Activated CD4-positive, alpha-beta memory T cell treated with anti-CD3 and anti-CD28 coated beads, Interleukin-2, amount 10 ng/mL, durations not matched to agents 7 days and 5 days (primary cell): ENCODE measurements at regions not wholly inside any gene's neighbourhood (a gene's known extent, or its start where the extent isn't known, plus 50 kb on each side); places are given as distances from the start of the nearest gene placed in this dataset.

Experiments
- CTCF ChIA-PET: fragments of 350-600 bp; sonication (Branson Sonifier 250); formaldehyde crosslinking; loops from one replicate; lab custom pipeline; 2021; ENCODE audit warnings: antibody characterized with exemption, inconsistent platforms; lab: Charles Lee
- POLR2A ChIA-PET: fragments of 350-600 bp; sonication (Branson Sonifier 250); formaldehyde crosslinking; loops from one replicate; lab custom pipeline; 2021; ENCODE audit warnings: antibody characterized with exemption; lab: Charles Lee
- DNase-seq: peaks from one replicate; pipeline ENCODE4 v3.0.0-alpha.2; 2020
- H3K27ac Mint-ChIP-seq: one replicate; pipeline ENCODE4 v1.8.0; 2021; ENCODE audit warnings: mild to moderate bottlenecking, mixed read lengths
- H3K27me3 Mint-ChIP-seq: one replicate; pipeline ENCODE4 v1.8.0; 2021; ENCODE audit warnings: mixed read lengths
- H3K36me3 Mint-ChIP-seq: one replicate; pipeline ENCODE4 v1.8.0; 2021; ENCODE audit warnings: low read depth, mixed read lengths
- H3K4me1 Mint-ChIP-seq: one replicate; pipeline ENCODE4 v1.8.0; 2021; ENCODE audit warnings: mixed read lengths
- H3K4me3 Mint-ChIP-seq: one replicate; pipeline ENCODE4 v1.8.0; 2021; ENCODE audit warnings: mild to moderate bottlenecking, mixed read lengths
- H3K9me3 Mint-ChIP-seq: one replicate; pipeline ENCODE4 v1.8.0; 2021; ENCODE audit warnings: mixed read lengths

DNA sequence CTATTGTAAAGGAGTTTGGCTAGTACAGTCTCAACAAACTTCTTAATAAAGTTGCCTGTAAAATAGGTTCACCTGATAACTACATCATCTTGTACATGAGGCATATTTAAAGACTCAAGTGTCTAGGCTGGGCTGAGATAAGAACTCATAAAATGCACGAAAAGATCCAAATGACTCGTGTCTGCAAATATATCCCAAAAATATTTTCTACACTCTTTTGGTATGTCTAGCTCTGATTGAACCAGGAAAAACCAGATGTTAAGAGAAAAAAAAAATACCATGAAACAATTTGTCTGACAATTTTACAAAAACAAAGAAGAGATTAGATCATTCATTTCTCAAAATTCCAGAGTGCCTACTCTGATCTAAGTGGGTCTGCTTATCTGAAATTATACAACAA is 166.9 kb upstream of the OSR1 start:
- no peak overlapping the region for H3K27ac Mint-ChIP-seq
- no peak overlapping the region for H3K4me3 Mint-ChIP-seq
- H3K4me1 Mint-ChIP-seq: no peaks in the 10 kb centered on the region
- no peak for DNase-seq
- ChIA-PET POLR2A (no interaction called here), CTCF (interaction anchor here (1.4 kb wide), 1 partner anchor 10 kb away, joined by 4 read pairs; no protein-coding TSS in a partner anchor)
- H3K27me3 Mint-ChIP-seq: peaks cover 3% of the 10 kb centered on the region
- no peaks in the 10 kb centered on the region for H3K9me3 Mint-ChIP-seq
- no peaks in the 10 kb centered on the region for H3K36me3 Mint-ChIP-seq

DNA sequence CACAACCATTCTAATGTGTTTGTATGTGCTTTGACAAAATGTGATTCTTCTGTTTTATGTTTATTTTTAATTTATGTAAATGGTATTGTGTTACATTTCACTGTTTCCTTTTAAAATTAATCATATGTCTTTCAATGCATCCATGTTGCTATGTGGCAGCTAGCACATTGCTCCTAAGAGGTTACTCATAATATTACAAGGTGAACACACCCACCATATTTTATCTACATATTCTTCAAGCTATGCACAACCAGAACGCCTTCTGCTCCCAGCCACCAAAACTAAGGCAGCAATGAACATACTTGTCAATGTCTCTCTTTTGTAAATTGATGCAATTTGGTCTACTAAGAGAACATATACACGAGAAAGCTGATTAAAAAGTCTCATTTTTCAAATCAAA is 160.6 kb upstream of the OSR1 start:
- POLR2A ChIA-PET: no interaction called here
- Mint-ChIP-seq H3K36me3 (no peaks in the 10 kb centered on the region), H3K27ac (no peak overlapping the region), H3K9me3 (no peaks in the 10 kb centered on the region), H3K27me3 (peaks cover 4% of the 10 kb centered on the region), H3K4me3 (no peak overlapping the region), H3K4me1 (no peaks in the 10 kb centered on the region)
- CTCF ChIA-PET: interaction anchor here (1.3 kb wide), 1 partner anchor 9 kb away, joined by 3 read pairs; no protein-coding TSS in a partner anchor
- DNase-seq: no peak

DNA sequence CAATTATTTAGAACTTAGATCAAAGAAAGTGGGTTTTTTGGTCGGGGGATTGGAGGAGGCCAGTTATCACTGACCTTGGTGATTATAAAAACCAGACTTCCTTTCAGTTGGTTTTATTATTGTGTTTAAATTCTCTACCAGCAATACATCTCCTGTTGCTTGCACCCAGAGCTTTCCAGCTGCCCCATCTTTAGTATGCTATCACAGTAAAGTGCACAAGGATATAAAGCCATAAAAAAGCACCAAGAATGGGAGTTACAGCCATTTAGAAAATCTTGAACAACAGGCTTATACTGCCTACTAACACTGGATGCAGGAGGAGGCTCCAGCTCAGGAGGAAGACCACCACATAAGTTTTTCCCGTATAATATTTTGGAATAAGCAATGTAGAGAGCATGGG is 148.7 kb upstream of the OSR1 start:
- H3K27me3 Mint-ChIP-seq: peaks cover 12% of the 10 kb centered on the region
- CTCF ChIA-PET: no interaction called here
- H3K4me1 Mint-ChIP-seq: no peaks in the 10 kb centered on the region

GRCh38 chr2:19505199-19506136 is 147.0 kb upstream of the OSR1 start:
- ChIA-PET CTCF (no interaction called here), POLR2A (no interaction called here)
- H3K27me3 Mint-ChIP-seq: peaks cover 12% of the 10 kb centered on the region
- no peaks in the 10 kb centered on the region for H3K36me3 Mint-ChIP-seq
- H3K4me3 Mint-ChIP-seq: no peak overlapping the region
- H3K4me1 Mint-ChIP-seq: no peaks in the 10 kb centered on the region
- no peaks in the 10 kb centered on the region for H3K9me3 Mint-ChIP-seq
- no peak overlapping the region for H3K27ac Mint-ChIP-seq
- DNase-seq: no peak

More for the DNA sequence above, 148.7 kb upstream of the OSR1 start:
- no peaks in the 10 kb centered on the region for H3K36me3 Mint-ChIP-seq
- no peaks in the 10 kb centered on the region for H3K9me3 Mint-ChIP-seq
- no peak for DNase-seq
- H3K4me3 Mint-ChIP-seq: no peak overlapping the region
- POLR2A ChIA-PET: no interaction called here
- no peak overlapping the region for H3K27ac Mint-ChIP-seq

- H3K27ac Mint-ChIP-seq: no peak overlapping the region
- no peaks in the 10 kb centered on the region for H3K36me3 Mint-ChIP-seq
- ChIA-PET CTCF (no interaction called here), POLR2A (no interaction called here)
- no peaks in the 10 kb centered on the region for H3K4me1 Mint-ChIP-seq
- no peaks in the 10 kb centered on the region for H3K9me3 Mint-ChIP-seq
- no peak for DNase-seq
- H3K27me3 Mint-ChIP-seq: peaks cover 12% of the 10 kb centered on the region
- no peak overlapping the region for H3K4me3 Mint-ChIP-seq
These were observed 146.2 kb upstream of the OSR1 start for GRCh38 chr2:19504400-19505198.

DNA sequence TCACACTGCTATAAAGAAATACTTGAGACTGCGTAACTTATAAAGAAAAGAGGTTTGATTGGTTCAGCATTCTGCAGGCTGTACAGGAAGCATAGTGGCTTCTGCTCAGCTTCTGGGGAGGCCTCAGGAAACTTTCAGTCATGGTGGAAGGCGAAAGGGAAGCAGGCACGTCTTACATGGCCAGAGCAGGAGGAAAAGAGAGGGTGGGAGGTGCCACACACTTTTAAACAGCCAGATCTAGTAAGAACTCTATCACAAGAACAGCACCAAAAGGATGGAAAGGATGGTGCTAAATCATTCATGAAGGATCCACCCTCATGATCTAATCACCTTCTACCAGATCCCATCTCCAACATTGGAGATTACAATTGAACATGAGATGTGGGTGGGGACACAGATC is 145.5 kb upstream of the OSR1 start:
- Mint-ChIP-seq H3K27ac (no peak overlapping the region), H3K27me3 (peaks cover 13% of the 10 kb centered on the region), H3K36me3 (no peaks in the 10 kb centered on the region), H3K4me3 (no peak overlapping the region), H3K9me3 (no peaks in the 10 kb centered on the region), H3K4me1 (no peaks in the 10 kb centered on the region)
- ChIA-PET POLR2A (no interaction called here), CTCF (no interaction called here)
- no peak for DNase-seq

GRCh38 chr2:19503406-19503805 is 145.0 kb upstream of the OSR1 start:
- Mint-ChIP-seq H3K4me1 (no peaks in the 10 kb centered on the region), H3K36me3 (no peaks in the 10 kb centered on the region), H3K4me3 (no peak overlapping the region), H3K27ac (no peak overlapping the region), H3K9me3 (no peaks in the 10 kb centered on the region), H3K27me3 (peaks cover 11% of the 10 kb centered on the region)
- CTCF ChIA-PET: no interaction called here
- DNase-seq: no peak
- POLR2A ChIA-PET: no interaction called here

DNA sequence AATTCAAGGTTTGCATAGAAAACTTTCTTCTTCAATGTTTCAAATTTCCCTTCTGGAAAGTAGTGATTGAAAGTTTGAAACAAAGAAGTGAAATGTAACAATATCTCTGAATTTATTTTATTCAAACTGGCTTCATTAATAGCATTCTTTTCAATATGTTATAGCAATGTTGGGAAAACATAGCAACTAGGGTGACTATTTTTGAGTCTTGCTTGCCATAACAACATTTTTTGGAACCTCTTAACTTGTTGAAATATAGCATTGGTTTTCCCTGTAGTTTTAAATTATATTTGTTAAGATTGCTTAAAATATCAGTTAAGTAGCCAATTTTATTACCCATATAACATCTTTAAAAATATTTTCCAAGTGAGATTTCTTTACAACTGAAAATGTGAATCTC is 141.7 kb upstream of the OSR1 start:
- POLR2A ChIA-PET: no interaction called here

GRCh38 chr2:19496646-19497045 is 138.2 kb upstream of the OSR1 start:
- no peaks in the 10 kb centered on the region for H3K9me3 Mint-ChIP-seq
- no peak overlapping the region for H3K4me3 Mint-ChIP-seq
- no peaks in the 10 kb centered on the region for H3K36me3 Mint-ChIP-seq
- H3K27ac Mint-ChIP-seq: no peak overlapping the region
- POLR2A ChIA-PET: no interaction called here
- CTCF ChIA-PET: no interaction called here
- peaks cover 4% of the 10 kb centered on the region for H3K27me3 Mint-ChIP-seq
- no peak for DNase-seq
- no peaks in the 10 kb centered on the region for H3K4me1 Mint-ChIP-seq

More for the DNA sequence above, 141.7 kb upstream of the OSR1 start:
- H3K4me3 Mint-ChIP-seq: no peak overlapping the region
- no peaks in the 10 kb centered on the region for H3K36me3 Mint-ChIP-seq
- no peaks in the 10 kb centered on the region for H3K9me3 Mint-ChIP-seq
- DNase-seq: no peak
- H3K27me3 Mint-ChIP-seq: peaks cover 5% of the 10 kb centered on the region
- CTCF ChIA-PET: no interaction called here
- H3K27ac Mint-ChIP-seq: no peak overlapping the region
- H3K4me1 Mint-ChIP-seq: no peaks in the 10 kb centered on the region

DNA sequence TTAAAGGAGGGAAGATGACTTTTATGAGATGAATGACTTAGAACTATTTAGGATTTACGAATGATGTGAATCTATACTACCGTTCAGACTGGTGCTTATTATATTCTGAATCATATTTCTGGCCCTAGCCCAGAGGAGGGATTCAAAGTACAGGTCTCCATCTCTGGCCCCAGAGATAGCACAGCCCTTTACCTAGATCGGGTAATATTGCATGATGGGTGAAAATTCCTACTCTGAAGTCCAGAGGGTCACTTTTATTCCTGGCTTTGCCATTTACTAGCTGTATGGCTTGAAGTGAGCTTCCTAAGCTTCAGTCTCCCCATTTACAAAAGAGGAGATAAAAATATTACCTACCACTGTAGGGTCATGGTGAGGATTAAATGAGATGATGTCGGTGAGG is 135.8 kb upstream of the OSR1 start:
- DNase-seq: no peak
- POLR2A ChIA-PET: no interaction called here
- CTCF ChIA-PET: no interaction called here
- Mint-ChIP-seq H3K27ac (no peak overlapping the region), H3K36me3 (no peaks in the 10 kb centered on the region), H3K4me1 (no peaks in the 10 kb centered on the region), H3K27me3 (peaks cover 13% of the 10 kb centered on the region), H3K9me3 (no peaks in the 10 kb centered on the region), H3K4me3 (no peak overlapping the region)

GRCh38 chr2:19491796-19492195 is 133.4 kb upstream of the OSR1 start:
- H3K4me1 Mint-ChIP-seq: peaks cover 10% of the 10 kb centered on the region
- H3K27me3 Mint-ChIP-seq: peaks cover 11% of the 10 kb centered on the region
- H3K4me3 Mint-ChIP-seq: no peak overlapping the region
- H3K36me3 Mint-ChIP-seq: no peaks in the 10 kb centered on the region
- POLR2A ChIA-PET: no interaction called here
- no peaks in the 10 kb centered on the region for H3K9me3 Mint-ChIP-seq
- DNase-seq: no peak
- CTCF ChIA-PET: no interaction called here
- H3K27ac Mint-ChIP-seq: no peak overlapping the region

GRCh38 chr2:19490846-19491435 is 132.5 kb upstream of the OSR1 start:
- H3K4me3 Mint-ChIP-seq: no peak overlapping the region
- H3K27me3 Mint-ChIP-seq: peaks cover 11% of the 10 kb centered on the region
- H3K27ac Mint-ChIP-seq: no peak overlapping the region
- H3K9me3 Mint-ChIP-seq: no peaks in the 10 kb centered on the region
- ChIA-PET POLR2A (no interaction called here), CTCF (no interaction called here)
- no peaks in the 10 kb centered on the region for H3K36me3 Mint-ChIP-seq
- peaks cover 10% of the 10 kb centered on the region for H3K4me1 Mint-ChIP-seq
- DNase-seq: no peak

GRCh38 chr2:19488009-19488691 is 129.7 kb upstream of the OSR1 start:
- ChIA-PET CTCF (no interaction called here), POLR2A (no interaction called here)
- peak; percentile 26 for DNase-seq
- Mint-ChIP-seq H3K27ac (peak overlapping the region; percentile 5), H3K9me3 (no peaks in the 10 kb centered on the region), H3K4me3 (no peak overlapping the region), H3K36me3 (no peaks in the 10 kb centered on the region), H3K27me3 (peaks cover 11% of the 10 kb centered on the region), H3K4me1 (peaks cover 10% of the 10 kb centered on the region)
